Keratinocyte (primary cell): ENCODE measurements at regions not wholly inside any gene's neighbourhood (a gene's known extent, or its start where the extent isn't known, plus 50 kb on each side); places are given as distances from the start of the nearest gene placed in this dataset.

Source experiments
- CTCF ChIP-seq, 3 experiments: IDR thresholded peaks in 1 of 3; conservative IDR thresholded peaks in 1 of 3; optimal IDR thresholded peaks in 1 of 3; 2 replicates in 2 of 3; 3 replicates in 1 of 3; pipeline versions ENCODE3 to v1.5.1; 2011; ENCODE audit warnings: low read length in 3 of 3, mild to moderate bottlenecking in 3 of 3, moderate library complexity in 2 of 3, control low read depth in 1 of 3, inconsistent platforms in 1 of 3; ENCODE audit not compliant: insufficient read depth in 2 of 3; ENCODE audit errors: extremely low read depth in 1 of 3
- EZH2 ChIP-seq: IDR thresholded peaks from one replicate; pipeline ENCODE4 v1.6.1; 2012; ENCODE audit warnings: inconsistent platforms, mild to moderate bottlenecking, low read length, moderate library complexity

- no peak for TF ChIP-seq EZH2
- no peak for TF ChIP-seq CTCF (optimal IDR thresholded peaks at IDR 0.05 in 1 of 3, IDR thresholded peaks at IDR 0.05 in 1 of 3, conservative IDR thresholded peaks at IDR 0.05 in 1 of 3; ENCODE audit: extremely low read depth in 1 of 3, insufficient read depth in 2 of 3, low read length in 3 of 3)
These were observed 180.7 kb upstream of the ID2 start for GRCh38 chr2:8501061-8501720.
